ENCODE measurements at regions not wholly inside any gene's neighbourhood (a gene's known extent, or its start where the extent isn't known, plus 50 kb on each side); places are given as distances from the start of the nearest gene placed in this dataset.
"Not testable (repeated sequence)": the region's sequence is repeated elsewhere in the genome, so short reads cannot be mapped to it uniquely, and the experiment has no call there.

DNA sequence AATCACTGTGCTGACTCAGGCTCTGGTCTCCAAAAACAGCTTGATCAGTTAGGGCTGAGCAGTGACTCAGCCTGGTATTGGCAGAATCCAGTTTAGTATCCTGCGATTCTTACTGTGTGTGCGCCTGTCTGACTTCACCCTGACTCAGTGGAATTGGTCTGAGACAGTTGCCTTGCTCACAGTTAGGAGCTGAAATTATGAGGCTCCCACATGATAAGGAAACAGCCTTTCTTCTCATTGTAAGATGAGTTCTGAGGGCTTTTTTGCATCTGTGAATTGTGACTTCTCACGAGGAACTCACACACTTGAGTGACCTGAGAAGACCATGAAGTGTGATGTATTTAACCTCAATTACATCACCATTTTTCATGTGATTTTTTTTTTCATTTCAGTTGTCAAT lies 1282.4 kb downstream of the RPIA start:
- TF ChIP-seq, protein P1, sequence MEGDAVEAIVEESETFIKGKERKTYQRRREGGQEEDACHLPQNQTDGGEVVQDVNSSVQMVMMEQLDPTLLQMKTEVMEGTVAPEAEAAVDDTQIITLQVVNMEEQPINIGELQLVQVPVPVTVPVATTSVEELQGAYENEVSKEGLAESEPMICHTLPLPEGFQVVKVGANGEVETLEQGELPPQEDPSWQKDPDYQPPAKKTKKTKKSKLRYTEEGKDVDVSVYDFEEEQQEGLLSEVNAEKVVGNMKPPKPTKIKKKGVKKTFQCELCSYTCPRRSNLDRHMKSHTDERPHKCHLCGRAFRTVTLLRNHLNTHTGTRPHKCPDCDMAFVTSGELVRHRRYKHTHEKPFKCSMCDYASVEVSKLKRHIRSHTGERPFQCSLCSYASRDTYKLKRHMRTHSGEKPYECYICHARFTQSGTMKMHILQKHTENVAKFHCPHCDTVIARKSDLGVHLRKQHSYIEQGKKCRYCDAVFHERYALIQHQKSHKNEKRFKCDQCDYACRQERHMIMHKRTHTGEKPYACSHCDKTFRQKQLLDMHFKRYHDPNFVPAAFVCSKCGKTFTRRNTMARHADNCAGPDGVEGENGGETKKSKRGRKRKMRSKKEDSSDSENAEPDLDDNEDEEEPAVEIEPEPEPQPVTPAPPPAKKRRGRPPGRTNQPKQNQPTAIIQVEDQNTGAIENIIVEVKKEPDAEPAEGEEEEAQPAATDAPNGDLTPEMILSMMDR (conservative IDR thresholded peaks at IDR 0.05; ENCODE audit: low read length), result not testable (repeated sequence)
- TF ChIP-seq EZH2phosphoT487 (IDR thresholded peaks at IDR 0.05; ENCODE audit: borderline replicate concordance, low read depth, low read length), result not testable (repeated sequence)
